ENCODE measurements at regions not wholly inside any gene's neighbourhood (a gene's known extent, or its start where the extent isn't known, plus 50 kb on each side); places are given as distances from the start of the nearest gene placed in this dataset.

DNA sequence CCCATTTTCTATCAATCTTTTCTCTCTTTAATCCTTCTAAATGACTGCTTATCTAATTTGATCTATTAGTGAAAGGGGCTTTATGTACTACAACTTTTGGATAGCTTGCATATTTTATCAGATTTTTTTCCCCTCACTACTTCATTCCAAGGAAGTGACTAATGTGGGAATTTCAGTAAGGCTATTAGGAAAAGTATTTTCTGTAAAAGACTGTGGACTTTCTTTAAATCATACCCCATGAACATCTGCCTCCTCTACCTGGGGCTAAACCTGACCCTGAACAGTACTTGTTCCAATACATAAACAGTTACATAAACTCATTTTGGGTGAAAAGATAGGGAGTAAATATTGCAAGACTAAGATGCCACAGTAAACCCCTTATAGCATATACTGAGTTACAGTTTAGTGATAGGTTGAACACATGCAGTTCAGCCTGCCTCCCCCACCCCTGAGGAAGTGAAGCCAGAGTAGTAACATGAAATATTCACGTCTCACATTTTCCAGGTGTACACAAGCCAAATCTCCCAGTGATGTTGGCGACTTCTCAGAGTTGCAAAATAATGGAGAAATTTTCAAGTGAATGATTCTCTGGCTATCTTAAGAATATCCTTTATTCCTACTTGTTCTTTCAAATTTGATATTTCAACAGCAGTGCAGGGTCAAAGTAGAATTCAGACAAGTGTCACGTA, 590.9 kb upstream of the ZEB2 start:
- no peak overlapping the region for H3K4me3 ChIP-seq (ENCODE audit: low read depth, low read length)
- no peak for DNase-seq (ENCODE audit: low read depth)

DNA sequence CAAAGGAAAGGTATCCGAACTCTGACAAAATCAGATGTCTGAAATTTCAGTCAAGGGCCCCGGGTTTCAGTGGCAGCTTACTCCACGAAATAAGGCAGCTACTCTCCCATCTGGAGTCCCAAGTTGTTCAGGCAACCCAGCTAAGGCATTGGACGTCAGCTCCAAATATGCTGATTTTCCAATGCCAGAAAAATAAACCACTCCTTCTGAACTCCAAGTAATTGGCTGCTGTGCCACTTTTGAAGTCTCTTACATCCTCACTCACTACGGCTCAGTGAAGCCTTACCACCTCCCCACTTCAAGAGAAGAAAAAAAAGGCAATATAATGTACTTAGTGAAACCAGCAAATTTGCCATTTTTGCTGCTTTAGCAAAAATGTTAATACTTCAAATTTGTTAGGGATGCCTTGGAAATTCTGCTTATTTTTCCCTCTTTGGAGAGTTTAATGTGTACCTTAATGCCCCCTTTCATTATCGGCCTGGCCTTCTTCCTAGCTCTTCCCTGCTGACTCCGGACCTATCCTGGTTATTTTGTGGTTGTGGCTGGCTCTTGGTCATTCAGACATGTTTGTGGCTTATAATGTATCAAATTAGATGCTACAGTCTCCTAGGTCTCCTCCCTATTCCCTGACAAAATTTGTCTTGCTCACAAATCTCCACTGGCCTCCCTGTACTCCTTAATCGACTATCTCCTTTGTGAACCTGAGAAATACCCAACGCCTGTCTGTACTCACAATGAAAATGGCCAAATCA, 589.2 kb upstream of the ZEB2 start:
- DNase-seq (ENCODE audit: low read depth), result no peak
- no peak overlapping the region for H3K4me3 ChIP-seq (ENCODE audit: low read depth, low read length)

DNA sequence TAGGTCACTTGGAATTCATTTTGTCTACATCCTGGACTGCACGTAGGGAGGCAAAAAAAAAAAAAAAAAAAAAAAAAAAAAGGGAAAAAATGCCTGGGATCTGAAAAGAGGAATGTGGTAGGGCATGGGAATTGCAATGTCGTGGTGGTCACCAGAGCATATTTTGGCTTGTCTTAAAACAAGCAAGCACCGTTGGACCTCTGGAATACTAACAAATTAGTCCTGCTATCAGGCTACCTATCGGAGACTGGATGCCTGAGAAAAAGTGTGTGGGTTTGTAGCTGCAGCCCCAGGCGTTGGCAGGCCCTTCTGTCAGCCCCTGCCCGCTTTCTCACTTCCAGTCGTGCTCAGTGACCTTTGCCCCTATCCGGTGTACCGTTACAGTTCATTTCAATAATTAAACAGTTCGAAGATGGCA, 588.5 kb upstream of the ZEB2 start:
- H3K4me3 ChIP-seq (ENCODE audit: low read depth, low read length), result no peak overlapping the region
- no peak for DNase-seq (ENCODE audit: low read depth)

DNA sequence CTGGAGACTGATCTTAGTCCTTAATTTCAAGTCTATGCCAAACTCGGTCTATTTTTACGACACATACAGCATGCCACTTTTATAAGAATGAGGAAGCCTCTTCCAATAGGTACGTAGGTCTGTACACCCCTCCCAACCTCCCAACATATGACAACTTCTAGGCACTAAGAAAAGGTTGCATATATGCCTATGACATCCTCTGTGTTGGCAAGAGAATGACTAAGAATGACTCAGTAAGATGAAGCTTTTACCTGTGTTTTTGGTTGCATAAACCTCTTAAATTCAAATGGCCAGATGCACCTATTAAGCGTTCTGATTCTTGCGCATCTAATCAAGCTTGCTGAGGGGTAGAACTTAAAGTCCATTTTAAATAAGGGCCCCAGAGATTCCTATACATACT, 586.4 kb upstream of the ZEB2 start:
- no peak for DNase-seq (ENCODE audit: low read depth)
- H3K4me3 ChIP-seq (ENCODE audit: low read depth, low read length), result no peak overlapping the region

DNA sequence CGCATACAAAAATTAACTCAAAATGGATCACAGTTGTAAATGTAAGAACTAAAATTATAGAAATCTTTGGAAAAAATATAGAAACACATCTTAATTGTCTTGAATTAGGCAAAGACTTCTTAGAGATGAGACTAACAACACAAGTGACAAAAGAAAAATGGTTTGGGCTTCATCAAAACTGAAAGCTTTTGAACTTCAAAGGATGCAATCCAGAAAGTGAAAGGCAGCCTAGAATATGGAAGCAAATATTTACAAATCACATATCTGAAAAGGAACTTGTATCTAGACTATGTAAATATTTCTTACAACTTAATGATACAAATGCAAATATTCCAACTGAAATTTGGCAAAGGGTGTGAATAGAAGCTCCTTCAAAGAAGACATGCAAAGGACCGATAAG, 582.8 kb upstream of the ZEB2 start:
- no peak for DNase-seq (ENCODE audit: low read depth)
- H3K4me3 ChIP-seq (ENCODE audit: low read depth, low read length), result no peak overlapping the region

DNA sequence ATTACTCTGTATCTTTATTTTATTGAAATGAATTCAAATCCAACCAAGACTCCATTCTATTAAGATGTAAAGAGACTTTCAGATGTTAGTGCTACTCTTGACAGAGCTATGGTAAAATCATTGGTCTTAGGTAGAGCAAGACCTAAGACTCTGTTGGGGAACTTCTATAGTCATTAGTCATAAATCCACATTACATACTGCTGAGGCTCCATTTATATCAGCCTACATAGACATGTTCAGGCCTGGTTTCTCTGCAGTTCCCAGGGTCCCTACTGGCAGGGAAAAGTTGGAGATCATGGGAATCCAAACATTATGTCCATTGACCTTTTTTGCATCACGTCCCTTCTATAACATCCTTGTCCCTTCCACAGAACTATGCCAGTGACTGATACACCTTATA, 580.4 kb upstream of the ZEB2 start:
- DNase-seq (ENCODE audit: low read depth), result no peak
- no peak overlapping the region for H3K4me3 ChIP-seq (ENCODE audit: low read depth, low read length)

DNA sequence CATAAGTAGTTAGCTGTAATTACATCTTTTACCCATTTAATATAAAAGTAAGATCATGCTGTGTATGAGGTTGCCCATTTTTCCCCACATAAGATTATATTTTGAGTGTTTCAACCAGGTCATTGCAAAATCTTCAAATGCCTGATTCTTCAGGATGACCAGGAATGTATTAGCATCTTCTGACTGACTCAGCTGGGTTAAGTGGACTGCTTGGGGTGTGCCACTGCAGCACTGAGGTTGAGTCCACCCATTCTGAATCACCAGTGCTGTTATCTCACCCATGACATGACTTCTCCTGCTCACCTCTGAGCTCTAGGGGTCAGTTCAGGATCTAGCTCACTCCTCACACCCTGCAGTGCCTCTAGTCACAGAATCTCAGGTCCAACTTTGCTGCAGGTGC, 576.7 kb upstream of the ZEB2 start:
- no peak overlapping the region for H3K4me3 ChIP-seq (ENCODE audit: low read depth, low read length)
- no peak for DNase-seq (ENCODE audit: low read depth)

DNA sequence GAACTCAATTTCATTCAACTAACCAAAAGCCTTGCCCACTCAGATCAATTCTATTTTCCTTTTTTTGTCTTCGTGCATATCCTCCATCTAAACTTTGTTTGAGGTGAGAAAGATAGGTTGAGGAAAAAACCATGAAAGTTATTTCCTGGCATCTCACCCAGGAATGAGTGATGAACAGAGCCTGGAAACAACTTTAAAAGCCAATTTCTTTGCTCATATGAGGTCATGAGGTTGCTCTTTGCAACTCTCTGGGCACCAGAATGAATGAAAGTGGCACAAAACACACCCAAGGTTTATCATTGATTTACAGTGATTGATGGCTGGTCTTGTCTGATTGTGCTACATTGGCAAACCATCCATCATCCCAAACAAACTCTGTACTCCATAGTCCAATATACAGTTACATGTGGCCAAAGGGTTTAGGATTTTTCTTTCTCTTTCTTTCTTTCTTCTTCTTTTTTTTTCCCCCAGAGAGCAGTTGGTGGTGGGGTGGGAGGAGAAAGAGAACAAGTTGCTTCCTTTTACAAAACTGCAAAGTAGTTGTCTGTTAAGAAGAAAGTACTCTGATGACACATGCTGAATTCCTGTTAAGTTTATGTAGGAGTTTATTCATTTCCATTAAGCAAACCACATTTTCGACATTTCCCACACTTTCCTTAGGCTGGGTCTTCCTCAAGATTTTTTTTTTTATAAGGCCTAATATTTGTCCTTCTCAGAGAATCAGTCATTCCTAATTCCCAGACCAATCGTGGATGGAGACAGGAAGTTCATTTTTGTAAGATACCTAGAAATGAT, 575.9 kb upstream of the ZEB2 start:
- DNase-seq (ENCODE audit: low read depth), result peak; percentile 86
- H3K4me3 ChIP-seq (ENCODE audit: low read depth, low read length), result no peak overlapping the region

DNA sequence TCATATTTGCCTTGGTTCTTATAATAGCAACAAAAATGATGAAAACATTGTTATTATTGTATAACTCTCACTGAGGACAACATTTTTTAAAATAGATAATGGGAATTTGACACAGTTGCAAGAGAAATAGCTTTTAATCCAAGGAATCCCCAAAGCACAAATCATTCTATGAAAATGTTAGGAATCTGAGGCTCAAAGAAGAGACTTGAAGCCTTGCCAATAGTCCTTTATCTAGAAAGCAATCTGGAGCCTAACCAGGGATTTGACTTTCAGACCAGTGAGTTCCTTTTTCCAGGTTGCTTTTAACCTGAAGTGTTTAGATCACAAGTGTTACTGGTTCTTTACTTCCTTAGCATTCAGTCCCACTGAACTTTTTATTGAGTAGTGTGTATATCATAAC, 574.5 kb upstream of the ZEB2 start:
- no peak for DNase-seq (ENCODE audit: low read depth)
- no peak overlapping the region for H3K4me3 ChIP-seq (ENCODE audit: low read depth, low read length)

DNA sequence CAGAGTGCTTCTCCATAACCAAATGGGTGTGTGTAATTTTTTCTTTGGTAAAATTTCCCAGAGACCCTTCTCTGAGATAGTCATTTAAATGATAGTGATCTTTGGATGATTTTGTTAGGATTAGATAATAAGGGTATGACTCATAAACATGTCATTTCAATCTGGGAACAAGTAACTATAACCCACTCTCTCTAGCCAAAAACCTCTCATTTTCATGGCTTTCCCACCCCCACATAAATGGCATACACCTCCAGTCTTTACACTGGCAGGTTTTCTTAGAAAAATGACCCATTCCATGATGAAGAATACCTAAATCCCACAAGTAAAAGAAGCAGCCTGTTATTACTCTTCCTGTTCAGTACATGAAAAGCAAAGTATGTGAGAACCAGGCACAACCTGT, 572.0 kb upstream of the ZEB2 start:
- DNase-seq (ENCODE audit: low read depth), result no peak
- no peak overlapping the region for H3K4me3 ChIP-seq (ENCODE audit: low read depth, low read length)

DNA sequence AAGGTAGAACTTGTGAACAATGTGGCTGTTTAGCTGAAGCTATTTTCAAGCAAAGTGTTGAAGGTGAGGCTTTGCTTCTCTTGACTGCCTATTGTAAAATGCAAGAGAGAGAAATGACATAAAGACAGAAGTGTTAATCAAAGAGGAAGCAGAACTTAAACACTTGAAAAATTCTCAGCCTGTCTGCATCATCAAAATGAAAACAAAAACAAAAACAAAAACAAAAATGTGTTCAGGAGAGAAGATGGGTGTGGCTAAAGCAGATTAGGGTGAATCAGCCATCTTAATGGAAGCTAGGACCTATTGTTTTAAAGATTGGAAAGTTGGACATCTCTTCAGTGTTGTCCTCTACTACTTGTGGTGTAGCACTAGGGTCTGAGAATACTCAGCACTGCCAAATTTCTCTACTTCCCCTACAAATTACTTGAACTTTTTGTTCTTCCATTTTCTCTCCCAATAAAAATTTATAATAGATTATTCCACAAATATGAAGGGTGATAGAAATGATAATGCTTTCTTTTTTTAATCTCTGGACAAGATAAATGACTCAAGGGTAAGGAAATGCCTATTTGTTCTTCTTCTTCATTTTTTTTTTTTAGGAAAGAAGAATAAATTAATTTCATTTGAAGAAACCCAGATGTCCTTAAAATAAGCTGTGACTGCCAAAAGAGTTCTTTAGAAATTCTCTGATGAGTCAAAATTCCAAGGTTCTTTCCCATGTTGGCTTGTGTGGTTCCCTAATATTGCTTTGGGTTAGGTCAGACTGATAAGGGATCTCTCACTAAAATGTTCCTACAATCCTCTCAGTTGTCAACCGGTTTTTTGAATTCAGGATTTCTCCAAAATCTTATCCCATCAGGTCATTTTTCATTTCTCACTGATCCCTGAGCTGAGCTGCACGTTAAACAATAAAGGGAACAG, 571.2 kb upstream of the ZEB2 start:
- no peak overlapping the region for H3K4me3 ChIP-seq (ENCODE audit: low read depth, low read length)
- DNase-seq (ENCODE audit: low read depth), result no peak

DNA sequence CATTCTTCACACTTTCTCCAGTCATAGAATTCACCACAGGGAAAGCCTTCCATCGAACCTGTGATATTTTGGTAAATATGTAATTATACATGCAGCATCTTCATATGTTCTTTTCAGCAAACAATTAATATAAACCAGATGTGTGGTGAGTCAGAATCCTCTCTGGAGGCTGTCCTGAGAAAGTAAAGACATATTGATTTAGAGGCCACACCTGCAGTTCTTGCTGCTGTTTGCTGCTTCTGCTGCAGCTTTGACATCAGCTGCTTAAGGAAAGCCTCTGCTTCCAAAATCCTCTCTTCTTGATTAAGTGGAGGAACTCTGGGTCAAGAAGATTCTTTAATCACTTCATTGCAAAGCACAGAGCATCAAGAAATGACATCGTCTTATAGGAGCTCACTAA, 568.8 kb upstream of the ZEB2 start:
- no peak for DNase-seq (ENCODE audit: low read depth)
- no peak overlapping the region for H3K4me3 ChIP-seq (ENCODE audit: low read depth, low read length)

DNA sequence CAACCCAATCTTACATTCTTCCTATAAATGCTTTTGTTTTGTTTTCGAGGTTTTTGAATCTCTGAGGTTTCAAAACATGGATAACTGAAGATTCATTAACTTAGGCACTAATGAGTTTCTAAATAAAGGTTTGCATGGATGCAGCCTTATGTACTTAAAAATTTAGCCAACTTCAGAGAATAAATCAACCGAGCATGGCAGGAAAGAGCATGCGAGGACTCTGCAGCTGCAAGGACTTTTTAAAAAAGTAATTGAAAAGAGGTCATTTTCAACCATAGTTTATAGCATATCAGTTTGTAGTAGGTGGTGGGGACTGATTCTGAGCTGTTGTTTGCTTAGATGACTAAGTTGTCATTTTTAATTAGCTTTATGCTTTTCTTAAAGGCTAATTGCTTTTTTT, 567.0 kb upstream of the ZEB2 start:
- no peak overlapping the region for H3K4me3 ChIP-seq (ENCODE audit: low read depth, low read length)

DNA sequence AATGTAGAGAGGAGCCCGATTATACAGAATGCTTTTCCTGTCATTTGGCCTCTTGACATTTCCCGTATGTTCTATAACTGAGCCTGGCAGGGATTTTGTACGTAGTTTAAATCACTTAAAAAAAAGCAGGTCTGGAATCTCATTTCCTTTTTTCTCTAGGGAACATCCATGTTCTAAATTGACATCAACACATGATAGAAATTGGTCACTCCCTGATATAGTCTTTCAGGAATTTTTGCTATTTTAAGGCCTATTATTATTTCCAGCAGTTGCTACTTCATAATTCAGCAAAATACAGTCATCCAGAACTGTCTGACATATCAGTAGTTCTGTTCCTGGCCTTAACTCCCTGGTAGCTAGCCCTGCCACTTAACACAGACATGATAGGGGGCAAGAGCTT, 565.7 kb upstream of the ZEB2 start:
- no peak overlapping the region for H3K4me3 ChIP-seq (ENCODE audit: low read depth, low read length)
- DNase-seq (ENCODE audit: low read depth), result no peak

More for the DNA sequence above, 567.0 kb upstream of the ZEB2 start:
- DNase-seq (ENCODE audit: low read depth), result no peak

DNA sequence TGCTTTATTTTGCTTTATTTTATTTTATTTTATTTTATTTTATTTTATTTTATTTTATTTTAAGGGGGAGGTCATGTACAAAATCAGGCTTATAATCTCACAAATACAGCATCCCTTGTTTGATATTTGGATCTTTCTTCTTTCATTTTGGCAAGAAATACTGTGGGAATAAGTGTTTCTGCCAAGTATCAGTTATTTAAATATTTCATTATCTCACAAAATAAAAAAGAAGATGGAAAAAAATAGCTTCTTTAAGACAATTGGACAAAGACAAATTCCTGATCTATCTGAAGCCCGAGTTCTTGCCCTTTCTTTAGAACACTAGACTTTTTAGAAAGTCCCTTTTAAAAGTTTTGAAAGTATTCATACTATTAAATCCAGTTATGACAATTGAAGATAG, 560.5 kb upstream of the ZEB2 start:
- H3K4me3 ChIP-seq (ENCODE audit: low read depth, low read length), result no peak overlapping the region
- no peak for DNase-seq (ENCODE audit: low read depth)

DNA sequence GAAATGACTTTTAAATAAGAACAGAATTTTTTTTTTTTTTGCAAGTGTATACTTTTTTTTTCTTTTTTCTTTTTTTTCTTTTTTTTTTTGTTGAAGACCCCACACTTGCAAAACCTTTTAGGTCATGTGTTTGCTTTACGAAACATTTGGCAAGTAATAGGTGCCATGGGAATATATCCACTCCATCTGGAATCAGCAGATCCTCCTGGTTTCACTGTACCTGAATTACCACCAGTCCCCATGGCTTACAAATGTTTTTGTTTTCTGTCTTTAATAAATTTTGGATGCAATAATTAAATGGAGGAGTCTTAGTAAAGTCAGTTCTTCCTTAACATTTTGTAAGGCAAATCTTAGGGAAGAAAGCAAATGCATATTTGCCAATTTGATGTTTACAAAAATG, 559.7 kb upstream of the ZEB2 start:
- no peak overlapping the region for H3K4me3 ChIP-seq (ENCODE audit: low read depth, low read length)
- no peak for DNase-seq (ENCODE audit: low read depth)

DNA sequence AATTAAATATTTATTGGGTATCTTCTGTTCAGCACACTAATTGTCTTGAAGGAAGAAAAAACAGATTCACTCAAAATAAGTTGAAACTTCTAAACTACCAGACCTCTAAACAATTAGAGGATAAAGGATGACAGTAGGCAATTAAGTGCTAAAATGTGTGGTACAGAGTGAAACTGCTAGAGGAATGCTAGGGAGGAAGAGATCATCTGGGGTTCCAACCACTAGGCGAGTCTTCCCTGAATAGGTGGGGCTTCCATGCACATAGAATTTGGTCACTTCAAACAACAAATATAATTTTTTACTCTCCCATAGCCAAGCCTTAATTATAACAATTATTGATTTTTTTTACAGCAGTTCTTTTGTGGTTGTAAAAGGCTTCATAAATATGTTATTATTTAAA, 559.0 kb upstream of the ZEB2 start:
- no peak overlapping the region for H3K4me3 ChIP-seq (ENCODE audit: low read depth, low read length)
- DNase-seq (ENCODE audit: low read depth), result no peak

DNA sequence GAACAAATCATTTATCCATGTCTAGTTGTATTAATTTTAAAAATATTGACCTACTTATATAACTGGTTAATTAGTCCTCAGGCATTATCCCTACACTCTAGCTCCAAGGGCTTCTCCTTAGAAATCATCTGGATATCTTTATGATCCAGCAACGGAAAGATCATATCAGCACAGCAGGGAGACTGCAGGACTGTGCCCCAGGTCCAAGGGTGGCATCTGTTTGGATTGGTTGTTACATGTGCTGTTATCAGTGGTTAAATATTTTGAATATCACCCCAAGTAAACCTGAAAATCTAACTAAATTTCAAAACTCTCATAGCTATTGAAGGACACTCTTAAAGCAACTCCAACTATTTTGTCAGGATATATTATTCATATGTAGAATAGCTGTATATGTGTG, 556.2 kb upstream of the ZEB2 start:
- H3K4me3 ChIP-seq (ENCODE audit: low read depth, low read length), result no peak overlapping the region
- no peak for DNase-seq (ENCODE audit: low read depth)

DNA sequence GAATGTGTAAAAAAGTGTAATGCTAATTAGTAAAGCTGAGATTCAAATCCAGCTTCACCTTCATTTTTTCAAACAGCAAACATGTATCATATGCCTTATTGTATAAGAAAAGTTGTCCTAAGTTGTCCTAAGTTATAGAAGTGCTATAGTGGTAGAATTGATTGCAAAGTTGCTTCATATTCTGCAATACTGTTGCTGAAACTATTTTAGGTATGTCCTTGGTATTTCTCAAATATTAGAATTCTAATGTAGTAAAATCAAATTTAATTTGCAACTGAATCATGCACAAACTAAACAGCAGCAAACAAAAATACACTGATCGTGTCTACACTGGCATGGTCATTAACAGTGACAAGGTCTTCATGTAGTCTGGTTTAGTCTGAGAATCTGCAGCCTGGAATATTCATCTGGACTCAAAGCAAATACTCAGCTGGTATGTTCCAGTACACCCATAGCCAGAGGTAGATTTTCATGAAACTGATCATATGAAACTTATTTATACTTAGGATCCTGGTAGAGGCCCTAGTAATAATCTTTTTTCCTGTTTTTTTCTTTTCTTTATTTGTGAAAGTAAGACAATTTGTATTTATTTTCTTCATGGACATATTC, 555.6 kb upstream of the ZEB2 start:
- no peak for DNase-seq (ENCODE audit: low read depth)
- H3K4me3 ChIP-seq (ENCODE audit: low read depth, low read length), result no peak overlapping the region

All from skeletal muscle cell (primary cell).